CD4-positive, alpha-beta T cell treated with Interleukin-6 for 4 hours (primary cell): ENCODE measurements at regions not wholly inside any gene's neighbourhood (a gene's known extent, or its start where the extent isn't known, plus 50 kb on each side); places are given as distances from the start of the nearest gene placed in this dataset.
"Not testable (repeated sequence)": the region's sequence is repeated elsewhere in the genome, so short reads cannot be mapped to it uniquely, and the experiment has no call there.

Experiments used
- DNase-seq: peaks from one replicate; pipeline ENCODE4 v3.0.0-alpha.2; 2020; ENCODE audit warnings: mixed read lengths

DNA sequence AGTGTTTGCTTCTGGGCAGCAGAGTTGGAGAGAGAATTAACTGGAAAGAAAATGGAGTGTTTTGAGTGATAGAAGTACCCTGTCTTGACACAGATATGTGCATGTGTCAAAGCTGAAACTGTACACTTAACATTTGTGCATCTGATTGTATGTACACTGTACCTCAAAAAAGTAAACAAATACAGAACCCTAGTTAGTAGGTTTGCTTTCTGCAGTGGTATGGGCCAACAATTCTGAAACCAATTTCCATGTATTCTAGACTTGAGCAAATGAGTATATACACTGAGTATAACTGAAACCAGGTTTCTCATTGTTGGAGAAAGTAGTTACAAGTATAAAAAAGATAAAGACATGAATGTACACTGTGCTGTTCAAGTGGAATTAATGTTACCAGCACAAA lies 52.4 kb downstream of the ELAPOR2 start:
- DNase-seq, result no peak

DNA sequence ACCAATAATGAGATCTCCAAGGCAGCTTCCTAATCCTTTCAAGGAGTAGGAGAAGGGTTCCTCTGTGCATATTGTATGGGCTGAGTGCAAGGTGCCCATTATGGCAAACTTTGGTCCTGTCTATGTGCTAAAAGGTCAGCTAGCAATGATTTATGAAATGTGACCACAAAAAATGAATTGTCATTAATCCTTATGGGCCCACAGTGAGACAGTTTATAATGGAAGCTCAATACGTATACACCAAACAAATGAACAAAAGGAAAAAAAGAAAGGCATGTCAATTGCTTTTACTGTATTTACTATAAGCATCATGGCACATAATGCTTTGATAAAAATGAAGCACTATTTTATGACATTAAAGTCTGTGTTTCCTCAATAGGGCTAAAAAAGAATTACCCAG lies 54.5 kb downstream of the ELAPOR2 start:
- no peak for DNase-seq

DNA sequence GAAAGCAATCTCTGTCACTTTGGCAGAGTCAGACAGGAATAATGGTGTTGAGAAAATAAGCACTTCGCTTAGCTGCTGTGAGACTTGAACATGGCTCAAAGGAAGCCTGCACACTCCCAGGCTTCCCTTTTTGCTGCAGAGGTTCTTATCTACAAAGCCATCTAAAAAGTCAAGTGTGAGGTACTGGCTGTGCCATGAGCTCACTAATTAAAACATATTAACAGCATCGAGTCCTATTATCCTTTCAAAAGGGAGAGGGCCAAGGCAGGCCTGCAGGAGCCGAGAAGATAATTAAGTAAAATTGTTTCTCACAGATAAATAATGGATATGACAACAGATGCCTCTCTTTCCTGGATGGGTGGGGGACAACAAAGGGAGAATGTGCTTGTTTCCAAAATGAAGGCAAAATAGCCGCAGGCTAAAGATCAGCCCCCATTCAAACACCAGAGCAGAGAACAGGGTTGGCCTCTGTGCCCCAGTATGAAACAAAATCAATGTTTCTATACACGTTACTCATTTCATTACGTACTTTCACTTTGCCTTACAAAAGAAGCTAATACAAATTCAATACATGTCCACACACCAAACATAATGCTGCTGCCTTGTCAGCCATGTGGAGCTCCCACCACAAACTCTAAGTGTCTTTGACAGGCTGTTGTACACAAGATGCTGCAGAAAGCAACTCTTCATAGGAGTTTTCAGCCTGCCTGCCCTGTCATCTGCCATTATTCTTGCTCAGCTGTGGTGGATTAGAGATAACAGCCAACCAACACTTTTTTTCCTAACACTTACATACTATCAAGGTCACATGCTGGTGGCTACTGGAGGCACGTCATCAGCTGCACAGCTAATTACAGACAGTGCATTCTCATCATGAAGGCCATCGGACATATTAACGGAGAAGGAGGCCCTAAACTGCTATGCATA lies 55.3 kb downstream of the ELAPOR2 start:
- no peak for DNase-seq

GRCh38 chr7:87001214-87001613 lies 58.2 kb downstream of the ELAPOR2 start:
- DNase-seq, result no peak

GRCh38 chr7:87000344-87000743 lies 59.1 kb downstream of the ELAPOR2 start:
- DNase-seq, result no peak

DNA sequence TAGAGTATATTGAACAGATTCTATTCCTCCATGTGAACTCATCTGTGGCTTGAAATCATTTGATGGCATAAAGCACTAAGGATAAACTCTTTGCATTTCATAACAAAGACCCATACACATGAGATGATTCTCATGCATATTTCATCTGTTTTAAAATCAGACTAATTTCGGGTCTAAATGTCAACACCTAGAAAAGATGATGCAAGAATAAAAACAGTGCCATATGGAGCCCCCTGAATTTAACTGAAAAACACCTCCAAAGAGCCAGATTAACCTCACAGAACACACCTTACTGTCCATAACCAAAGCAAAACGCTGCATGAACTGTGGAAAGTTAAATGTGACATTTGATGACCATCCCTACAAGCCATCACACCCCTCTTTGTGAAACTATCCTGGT lies 59.7 kb downstream of the ELAPOR2 start:
- no peak for DNase-seq

DNA sequence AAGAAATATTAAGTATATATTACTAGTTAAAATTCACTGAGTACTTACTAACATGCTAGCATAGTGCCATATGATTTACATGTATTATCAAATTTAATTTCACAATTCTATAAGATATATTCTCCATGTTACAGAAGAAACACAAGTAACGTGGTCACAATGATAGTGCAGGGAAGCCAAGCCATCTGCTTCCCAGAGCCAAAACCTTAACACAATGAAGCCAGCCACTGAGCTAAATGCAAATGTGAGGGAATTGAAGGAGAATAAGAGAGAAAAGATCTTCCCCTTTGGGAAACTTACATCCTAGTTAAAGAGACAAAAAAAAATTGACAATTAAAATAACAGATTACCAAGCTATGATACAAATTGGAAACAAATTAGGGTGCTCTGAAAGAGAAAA lies 63.6 kb downstream of the ELAPOR2 start:
- DNase-seq, result no peak

DNA sequence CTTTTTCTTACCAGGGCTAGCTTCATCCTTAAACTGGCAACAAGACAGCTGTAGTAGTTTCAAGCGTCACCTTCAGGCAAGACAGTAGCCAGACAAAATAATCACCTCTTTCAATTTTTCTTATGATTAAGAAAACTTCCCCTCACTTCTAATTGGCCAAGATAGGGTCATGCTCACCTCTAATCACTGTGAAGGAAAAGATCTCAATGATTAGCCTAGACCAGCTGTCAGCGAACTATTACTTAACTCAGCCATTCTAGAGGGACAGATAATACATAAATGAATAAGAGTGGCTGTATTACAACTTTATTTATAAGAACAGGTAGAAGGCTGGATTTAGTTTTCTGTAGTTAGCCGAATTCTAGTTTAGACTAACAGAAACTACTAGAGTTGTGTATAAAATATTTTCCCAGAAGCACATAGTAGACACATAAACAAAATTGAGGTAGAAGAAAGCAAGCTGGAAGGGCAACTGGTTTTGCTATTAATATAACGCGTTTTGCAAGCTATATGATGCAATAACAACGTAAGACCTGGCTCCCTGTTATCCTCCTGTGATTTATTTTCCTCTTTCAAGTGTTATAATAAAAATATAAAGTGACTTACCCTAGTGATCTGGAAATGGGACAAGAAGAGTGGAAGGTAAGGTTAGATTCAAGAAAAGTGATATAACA lies 64.3 kb downstream of the ELAPOR2 start:
- DNase-seq, result no peak

- no peak for DNase-seq
Measured at GRCh38 chr7:86991771-86992191, 67.7 kb downstream of the ELAPOR2 start.

- no peak for DNase-seq
Measured at GRCh38 chr7:86991093-86991769, 68.2 kb downstream of the ELAPOR2 start.

- no peak for DNase-seq
Measured at GRCh38 chr7:86989407-86989806, 70.0 kb downstream of the ELAPOR2 start.

DNA sequence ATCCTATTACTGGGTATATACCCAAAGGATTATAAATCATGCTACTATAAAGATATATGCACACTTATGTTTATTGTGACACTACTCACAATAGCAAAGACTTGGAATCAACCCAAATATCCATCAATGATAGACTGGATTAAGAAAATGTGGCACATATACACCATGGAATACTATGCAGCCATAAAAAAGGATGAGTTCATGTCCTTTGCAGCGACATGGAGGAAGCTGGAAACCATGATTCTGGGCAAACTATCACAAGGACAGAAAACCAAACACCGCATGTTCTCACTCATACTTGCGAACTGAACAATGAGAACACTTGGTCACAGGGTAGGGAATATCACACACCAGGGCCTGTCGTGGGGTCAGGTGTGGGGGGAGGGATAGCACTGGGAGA lies 71.6 kb downstream of the ELAPOR2 start:
- not testable (repeated sequence) for DNase-seq

DNA sequence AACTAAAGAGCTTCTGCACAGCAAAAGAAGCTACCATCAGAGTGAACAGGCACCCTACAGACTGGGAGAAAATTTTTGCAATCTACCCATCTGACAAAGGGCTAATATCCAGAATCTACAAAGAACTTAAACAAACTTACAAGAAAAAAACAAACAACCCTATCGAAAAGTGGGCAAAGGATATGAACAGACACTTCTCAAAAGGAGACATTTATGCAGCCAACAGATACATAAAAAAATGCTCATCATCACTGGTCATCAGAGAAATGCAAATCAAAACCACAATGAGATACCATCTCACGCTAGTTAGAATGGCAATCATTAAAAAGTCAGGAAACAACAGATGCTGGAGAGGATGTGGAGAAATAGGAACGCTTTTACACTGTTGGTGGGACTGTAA lies 72.1 kb downstream of the ELAPOR2 start:
- DNase-seq, result not testable (repeated sequence)

DNA sequence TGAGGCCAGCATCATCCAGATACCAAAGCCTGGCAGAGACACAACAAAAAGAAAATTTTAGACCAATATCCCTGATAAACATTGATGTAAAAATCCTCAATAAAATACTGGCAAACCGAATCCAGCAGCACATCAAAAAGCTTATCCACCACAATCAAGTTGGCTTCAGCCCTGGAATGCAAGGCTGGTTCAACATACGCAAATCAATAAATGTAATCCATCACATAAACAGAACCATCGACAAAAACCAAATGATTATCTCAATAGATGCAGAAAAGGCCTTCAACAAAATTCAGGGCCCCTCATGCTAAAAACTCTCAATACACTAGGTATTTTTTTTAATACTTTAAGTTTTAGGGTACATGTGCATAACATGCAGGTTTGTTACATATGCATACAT lies 74.1 kb downstream of the ELAPOR2 start:
- DNase-seq, result not testable (repeated sequence)

DNA sequence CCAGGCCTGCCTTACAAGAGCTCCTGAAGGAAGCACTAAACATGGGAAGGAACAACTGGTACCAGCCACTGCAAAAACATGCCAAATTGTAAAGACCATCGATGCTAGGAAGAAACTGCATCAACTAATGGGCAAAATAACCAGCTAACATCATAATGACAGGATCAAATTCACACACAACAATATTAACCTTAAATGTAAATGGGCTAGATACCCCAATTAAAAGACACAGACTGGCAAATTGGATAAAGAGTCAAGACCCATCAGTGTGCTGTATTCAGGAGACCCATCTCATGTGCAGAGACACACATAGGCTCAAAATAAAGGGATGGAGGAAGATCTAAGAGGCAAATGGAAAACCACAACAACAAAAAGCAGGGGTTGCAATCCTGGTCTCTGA lies 75.8 kb downstream of the ELAPOR2 start:
- not testable (repeated sequence) for DNase-seq

DNA sequence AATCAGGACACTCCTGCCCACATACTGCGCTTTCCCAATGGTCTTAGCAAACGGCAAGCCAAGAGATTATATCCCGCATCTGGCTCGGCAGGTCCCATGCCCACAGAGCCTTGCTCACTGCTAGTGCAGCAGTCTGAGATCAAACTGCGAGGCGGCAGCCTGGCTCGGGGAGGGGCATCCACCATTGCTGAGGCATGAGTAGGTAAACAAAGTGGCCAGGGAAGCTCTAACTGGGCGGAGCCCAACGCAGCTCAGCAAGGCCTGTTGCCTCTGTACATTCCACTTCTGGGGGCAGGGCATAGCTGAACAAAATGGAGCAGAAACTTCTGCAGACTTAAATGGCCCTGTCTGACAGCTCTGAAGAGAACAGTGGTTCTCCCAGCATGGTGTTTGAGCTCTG lies 77.5 kb downstream of the ELAPOR2 start:
- not testable (repeated sequence) for DNase-seq

DNA sequence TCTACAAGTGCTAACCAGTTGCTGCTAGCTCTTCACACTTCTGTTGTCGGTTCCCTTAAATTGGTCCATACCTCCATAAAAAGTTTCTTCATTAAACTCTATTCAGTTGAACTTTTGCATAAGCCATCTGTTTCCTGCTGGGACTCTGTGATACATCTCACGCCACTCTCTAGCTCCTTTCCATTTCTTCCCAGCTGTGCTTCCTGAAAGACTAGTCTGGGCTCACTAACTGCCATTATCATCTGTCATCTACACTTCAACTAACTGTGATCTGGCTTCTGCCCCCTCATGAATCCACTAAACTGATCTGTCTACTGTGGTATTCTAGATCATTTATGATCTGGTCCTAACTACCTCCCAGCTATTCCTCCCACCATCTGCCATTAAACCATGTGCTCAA lies 78.3 kb downstream of the ELAPOR2 start:
- no peak for DNase-seq

DNA sequence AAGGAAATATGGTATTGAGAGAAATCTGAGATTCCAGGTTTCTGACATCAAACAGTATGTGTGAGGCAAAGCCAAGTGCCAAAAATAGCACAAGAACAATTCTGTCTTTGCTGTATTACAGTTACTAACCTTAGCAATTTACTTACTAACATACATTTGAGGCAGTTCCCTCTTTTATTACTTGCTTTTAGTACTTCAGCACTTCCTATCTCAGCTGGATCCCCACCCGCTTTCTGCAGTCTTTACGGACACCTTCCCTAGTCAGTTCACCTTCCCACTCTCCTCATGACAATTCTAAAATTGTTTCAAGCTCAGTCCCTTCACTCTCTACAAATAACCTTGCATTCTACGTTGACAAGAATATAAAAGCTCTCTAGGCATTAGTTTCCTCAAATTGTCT lies 79.2 kb downstream of the ELAPOR2 start:
- no peak for DNase-seq

GRCh38 chr7:86978808-86979506 lies 80.5 kb downstream of the ELAPOR2 start:
- DNase-seq, result peak; percentile 16

DNA sequence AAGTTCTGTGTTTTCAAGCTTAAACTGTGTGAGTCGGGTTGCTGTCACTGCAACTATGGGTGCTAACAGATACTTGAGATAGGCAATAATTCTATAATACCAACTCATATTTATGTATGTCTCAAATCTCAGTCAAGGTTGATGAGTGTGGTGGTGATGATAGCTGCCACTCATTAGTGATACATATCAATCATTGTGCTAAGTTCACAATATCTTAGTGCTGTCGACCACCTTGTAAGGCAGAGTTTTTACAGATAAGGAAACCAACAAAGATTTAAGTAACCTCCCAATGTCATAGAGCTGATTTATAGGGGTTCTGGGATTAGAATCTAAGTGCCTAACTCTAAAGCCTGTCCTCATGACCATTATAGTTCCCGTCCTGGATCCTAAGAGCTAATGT lies 82.5 kb downstream of the ELAPOR2 start:
- no peak for DNase-seq

- DNase-seq, result no peak
Measured at GRCh38 chr7:86975914-86976313, 83.5 kb downstream of the ELAPOR2 start.

- no peak for DNase-seq
Measured at GRCh38 chr7:86975449-86975848, 84.0 kb downstream of the ELAPOR2 start.

DNA sequence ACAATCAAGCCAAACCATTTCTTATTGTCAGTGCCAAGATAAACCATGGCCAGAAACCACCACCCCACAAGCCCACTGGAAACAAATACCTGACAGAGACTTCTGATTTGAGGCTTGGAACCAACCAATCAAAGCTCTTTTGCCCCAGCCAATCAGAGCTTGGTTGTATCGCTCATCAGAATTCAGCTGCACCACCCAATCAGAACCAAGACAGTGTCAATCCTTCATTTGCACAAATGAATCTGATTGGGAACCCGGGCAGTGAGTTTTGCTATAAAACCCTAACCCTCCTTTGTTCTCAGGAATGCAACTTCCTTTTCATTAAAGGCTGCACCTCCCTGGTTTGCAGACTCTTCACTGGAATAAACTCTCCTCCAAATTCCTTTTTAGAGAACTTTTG lies 87.4 kb downstream of the ELAPOR2 start:
- no peak for DNase-seq
